ENCODE measurements at regions not wholly inside any gene's neighbourhood (a gene's known extent, or its start where the extent isn't known, plus 50 kb on each side); places are given as distances from the start of the nearest gene placed in this dataset.

DNA sequence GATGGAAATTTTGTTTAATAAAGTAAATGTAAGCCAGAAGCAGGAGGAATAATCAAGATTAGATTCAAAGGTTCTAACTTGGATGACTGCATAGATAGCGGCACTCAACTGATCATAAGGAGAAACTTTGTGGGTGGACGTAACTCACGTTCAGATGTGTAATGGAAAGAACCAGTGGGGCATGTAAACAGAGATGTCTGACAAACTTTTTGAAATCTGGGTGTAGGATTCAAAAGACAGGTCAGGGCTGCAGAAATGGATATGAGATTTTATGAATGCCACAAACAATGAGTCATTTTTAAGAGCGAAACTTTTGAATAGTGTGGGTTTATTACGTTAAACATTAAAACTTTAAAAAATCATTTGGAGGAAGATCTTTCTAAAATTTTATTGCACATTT lies 375.6 kb downstream of the GBA3 start:
- ATAC-seq (ENCODE audit: low read depth) (no peak), DNase-seq (no peak)
- intact Hi-C loops (cut with micrococcal nuclease) = no loop called here
- WGBS (ENCODE audit: insufficient coverage) = 93% methylated on average over 3 of the region's 5 CpGs
- Mint-ChIP-seq H3K27ac (no peak overlapping the region), H3K27me3 (no peaks in the 10 kb centered on the region), H3K9me3 (ENCODE audit: insufficient read depth) (peaks cover 2% of the 10 kb centered on the region), H3K4me3 (no peak overlapping the region), H3K4me1 (no peaks in the 10 kb centered on the region)
- Histone ChIP-seq H3K9ac (ENCODE audit: low read length) (no peak overlapping the region), H3K4me2 (replicated peaks; ENCODE audit: low read depth, low read length, poor library complexity, severe bottlenecking) (no peak overlapping the region), H3K27ac (ENCODE audit: low read length in 2 of 2) (no peak overlapping the region), H3K9me3 (ENCODE audit: control extremely low read depth in 1 of 3, control insufficient read depth in 2 of 3, insufficient read depth in 1 of 3, low read length in 2 of 3) (no peaks in the 10 kb centered on the region), H3K79me2 (ENCODE audit: control insufficient read depth, insufficient read depth, low read length) (no peaks in the 10 kb centered on the region), H2AFZ (ENCODE audit: insufficient read depth, low read depth, low read length, poor library complexity, severe bottlenecking) (no peak overlapping the region), H3K4me3 (ENCODE audit: control extremely low read depth in 1 of 5, extremely low read depth in 1 of 5, insufficient read depth in 1 of 5, low read depth in 2 of 5, low read length in 4 of 5) (no peak overlapping the region), H3K36me3 (replicated peaks in 1 of 2; ENCODE audit: control extremely low read depth in 1 of 2, control insufficient read depth in 1 of 2, extremely low read depth in 1 of 2, insufficient read depth in 2 of 2, low read length in 1 of 2) (no peaks in the 10 kb centered on the region), H4K20me1 (ENCODE audit: control insufficient read depth, insufficient read depth, low read length, poor library complexity, severe bottlenecking) (no peaks in the 10 kb centered on the region), H3K4me1 (ENCODE audit: control insufficient read depth in 2 of 2, insufficient read depth in 2 of 2, low read length in 2 of 2) (no peaks in the 10 kb centered on the region), H3K27me3 (replicated peaks in 1 of 4; ENCODE audit: control extremely low read depth in 1 of 4, control insufficient read depth in 3 of 4, insufficient read depth in 4 of 4, low read length in 3 of 4) (no peaks in the 10 kb centered on the region)
- ChIA-PET POLR2A (no interaction called here), CTCF (no interaction called here)
- TF ChIP-seq, protein P1, sequence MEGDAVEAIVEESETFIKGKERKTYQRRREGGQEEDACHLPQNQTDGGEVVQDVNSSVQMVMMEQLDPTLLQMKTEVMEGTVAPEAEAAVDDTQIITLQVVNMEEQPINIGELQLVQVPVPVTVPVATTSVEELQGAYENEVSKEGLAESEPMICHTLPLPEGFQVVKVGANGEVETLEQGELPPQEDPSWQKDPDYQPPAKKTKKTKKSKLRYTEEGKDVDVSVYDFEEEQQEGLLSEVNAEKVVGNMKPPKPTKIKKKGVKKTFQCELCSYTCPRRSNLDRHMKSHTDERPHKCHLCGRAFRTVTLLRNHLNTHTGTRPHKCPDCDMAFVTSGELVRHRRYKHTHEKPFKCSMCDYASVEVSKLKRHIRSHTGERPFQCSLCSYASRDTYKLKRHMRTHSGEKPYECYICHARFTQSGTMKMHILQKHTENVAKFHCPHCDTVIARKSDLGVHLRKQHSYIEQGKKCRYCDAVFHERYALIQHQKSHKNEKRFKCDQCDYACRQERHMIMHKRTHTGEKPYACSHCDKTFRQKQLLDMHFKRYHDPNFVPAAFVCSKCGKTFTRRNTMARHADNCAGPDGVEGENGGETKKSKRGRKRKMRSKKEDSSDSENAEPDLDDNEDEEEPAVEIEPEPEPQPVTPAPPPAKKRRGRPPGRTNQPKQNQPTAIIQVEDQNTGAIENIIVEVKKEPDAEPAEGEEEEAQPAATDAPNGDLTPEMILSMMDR (IDR thresholded peaks at IDR 0.05) = no peak
- TF ChIP-seq EZH2 (IDR thresholded peaks at IDR 0.05; ENCODE audit: borderline replicate concordance, insufficient read depth, low read depth, low read length, poor library complexity, severe bottlenecking) = no peak

DNA sequence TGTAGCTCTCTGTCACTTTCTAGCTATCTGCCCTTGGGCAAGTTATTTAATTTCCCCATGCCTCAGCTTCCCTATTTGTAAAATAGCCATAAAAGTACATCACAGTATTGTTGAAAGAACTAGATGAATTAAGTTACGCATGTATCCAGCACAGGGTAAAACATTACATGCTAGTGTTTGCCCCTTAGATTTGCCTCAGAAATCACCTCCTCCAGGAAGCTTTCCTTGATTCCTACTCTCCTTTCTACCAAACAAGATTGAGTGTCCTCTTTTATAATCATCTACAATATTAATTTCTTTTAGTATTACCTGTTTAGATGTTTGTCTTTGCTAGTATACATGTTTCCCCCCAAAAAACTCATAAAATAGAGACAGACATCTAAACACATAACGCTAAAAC lies 369.5 kb downstream of the GBA3 start:
- no CpG with 5 or more reads among the region's 2 CpGs for WGBS (ENCODE audit: insufficient coverage)
- CTCF ChIA-PET = no interaction called here
- no peak for TF ChIP-seq EZH2 (IDR thresholded peaks at IDR 0.05; ENCODE audit: borderline replicate concordance, insufficient read depth, low read depth, low read length, poor library complexity, severe bottlenecking)
- TF ChIP-seq, protein P1 (IDR thresholded peaks at IDR 0.05) = no peak
- no peaks in the 10 kb centered on the region for H4K20me1 ChIP-seq (ENCODE audit: control insufficient read depth, insufficient read depth, low read length, poor library complexity, severe bottlenecking)
- H3K9ac ChIP-seq (ENCODE audit: low read length) = no peak overlapping the region
- POLR2A ChIA-PET = no interaction called here
- no peaks in the 10 kb centered on the region for H3K27me3 ChIP-seq (replicated peaks in 1 of 4; ENCODE audit: control extremely low read depth in 1 of 4, control insufficient read depth in 3 of 4, insufficient read depth in 4 of 4, low read length in 3 of 4)
- no peak overlapping the region for H3K27ac ChIP-seq (ENCODE audit: low read length in 2 of 2)
- Mint-ChIP-seq H3K27ac (no peak overlapping the region), H3K4me3 (no peak overlapping the region), H3K9me3 (ENCODE audit: insufficient read depth) (no peaks in the 10 kb centered on the region), H3K4me1 (no peaks in the 10 kb centered on the region), H3K27me3 (no peaks in the 10 kb centered on the region)
- H3K36me3 ChIP-seq (replicated peaks in 1 of 2; ENCODE audit: control extremely low read depth in 1 of 2, control insufficient read depth in 1 of 2, extremely low read depth in 1 of 2, insufficient read depth in 2 of 2, low read length in 1 of 2) = no peaks in the 10 kb centered on the region
- no peak overlapping the region for H3K4me2 ChIP-seq (replicated peaks; ENCODE audit: low read depth, low read length, poor library complexity, severe bottlenecking)
- no peaks in the 10 kb centered on the region for H3K4me1 ChIP-seq (ENCODE audit: control insufficient read depth in 2 of 2, insufficient read depth in 2 of 2, low read length in 2 of 2)
- no peaks in the 10 kb centered on the region for H3K9me3 ChIP-seq (ENCODE audit: control extremely low read depth in 1 of 3, control insufficient read depth in 2 of 3, insufficient read depth in 1 of 3, low read length in 2 of 3)
- H3K79me2 ChIP-seq (ENCODE audit: control insufficient read depth, insufficient read depth, low read length) = no peaks in the 10 kb centered on the region
- DNase-seq (no peak), ATAC-seq (ENCODE audit: low read depth) (no peak)
- H2AFZ ChIP-seq (ENCODE audit: insufficient read depth, low read depth, low read length, poor library complexity, severe bottlenecking) = no peak overlapping the region
- no peak overlapping the region for H3K4me3 ChIP-seq (ENCODE audit: control extremely low read depth in 1 of 5, extremely low read depth in 1 of 5, insufficient read depth in 1 of 5, low read depth in 2 of 5, low read length in 4 of 5)
- intact Hi-C loops (cut with micrococcal nuclease) = no loop called here
